NT2/D1 (cell line): ENCODE measurements at regions not wholly inside any gene's neighbourhood (a gene's known extent, or its start where the extent isn't known, plus 50 kb on each side); places are given as distances from the start of the nearest gene placed in this dataset.

Source experiments
- SUZ12 ChIP-seq: IDR thresholded peaks from 2 replicates; pipeline ENCODE4 v1.6.1; 2011; ENCODE audit not compliant: insufficient read length, insufficient read depth; ENCODE audit errors: extremely low read depth
- YY1 ChIP-seq: IDR thresholded peaks from 2 replicates; pipeline ENCODE4 v1.6.1; 2011; ENCODE audit not compliant: insufficient read length, insufficient read depth
- ZNF274 ChIP-seq: IDR thresholded peaks from 2 replicates; pipeline ENCODE4 v1.6.1; 2011; ENCODE audit warnings: mild to moderate bottlenecking, low read depth, low read length

- no peak for TF ChIP-seq ZNF274
- no peak for TF ChIP-seq YY1
- TF ChIP-seq SUZ12: no peak
Observed at GRCh38 chr2:193461431-193461934, 1266.8 kb upstream of the TMEFF2 start.
